ENCODE measurements at regions not wholly inside any gene's neighbourhood (a gene's known extent, or its start where the extent isn't known, plus 50 kb on each side); places are given as distances from the start of the nearest gene placed in this dataset.

DNA sequence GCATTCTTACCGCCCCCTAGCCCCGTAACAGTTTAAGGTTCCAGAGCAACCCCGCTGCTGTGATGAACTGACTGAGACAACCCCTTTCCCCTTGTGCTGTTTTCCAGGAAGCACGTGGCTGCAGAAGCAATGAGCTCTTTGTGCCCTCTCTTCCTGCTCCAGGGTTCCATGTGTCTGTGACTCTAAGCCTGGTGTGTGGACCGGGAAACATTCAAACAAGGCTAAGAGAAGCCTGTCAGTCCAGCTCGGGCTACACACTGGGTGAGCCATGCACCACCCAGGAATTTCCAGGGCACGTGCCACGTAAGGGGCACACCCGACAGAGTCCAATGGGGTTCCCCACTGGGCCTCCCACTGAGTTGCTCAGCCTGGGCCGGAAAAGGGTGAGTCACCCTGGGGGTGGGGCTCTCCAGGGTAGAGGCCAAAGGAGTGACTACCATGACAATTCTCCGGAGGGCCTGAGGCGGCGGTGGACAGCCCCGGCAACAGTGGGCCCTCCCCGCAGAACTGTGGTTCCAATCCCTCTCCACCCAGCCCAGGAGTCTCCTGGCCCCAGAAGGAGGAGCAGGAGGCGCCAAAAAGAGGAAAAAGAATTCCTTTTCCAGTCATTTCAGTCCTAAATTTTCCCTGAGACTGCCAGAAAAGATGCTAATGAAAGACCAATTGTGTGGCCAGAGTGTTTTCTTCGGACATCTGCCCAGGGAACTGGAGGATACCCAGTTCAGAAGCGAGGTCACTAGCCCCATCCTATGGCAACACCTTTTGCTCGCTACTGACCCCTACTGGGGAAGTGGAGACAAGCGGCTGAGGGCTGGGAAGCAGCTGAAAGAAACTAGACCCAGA is 157.8 kb upstream of the SLC1A4 start (continued):
- TF ChIP-seq STAT6 (CRISPR knock-in tag; IDR thresholded peaks at IDR 0.05; ENCODE audit: borderline replicate concordance), result 0 out of 2 replicates have a peak, but pooled peaks have one; percentile 76
- TF ChIP-seq, protein P1, sequence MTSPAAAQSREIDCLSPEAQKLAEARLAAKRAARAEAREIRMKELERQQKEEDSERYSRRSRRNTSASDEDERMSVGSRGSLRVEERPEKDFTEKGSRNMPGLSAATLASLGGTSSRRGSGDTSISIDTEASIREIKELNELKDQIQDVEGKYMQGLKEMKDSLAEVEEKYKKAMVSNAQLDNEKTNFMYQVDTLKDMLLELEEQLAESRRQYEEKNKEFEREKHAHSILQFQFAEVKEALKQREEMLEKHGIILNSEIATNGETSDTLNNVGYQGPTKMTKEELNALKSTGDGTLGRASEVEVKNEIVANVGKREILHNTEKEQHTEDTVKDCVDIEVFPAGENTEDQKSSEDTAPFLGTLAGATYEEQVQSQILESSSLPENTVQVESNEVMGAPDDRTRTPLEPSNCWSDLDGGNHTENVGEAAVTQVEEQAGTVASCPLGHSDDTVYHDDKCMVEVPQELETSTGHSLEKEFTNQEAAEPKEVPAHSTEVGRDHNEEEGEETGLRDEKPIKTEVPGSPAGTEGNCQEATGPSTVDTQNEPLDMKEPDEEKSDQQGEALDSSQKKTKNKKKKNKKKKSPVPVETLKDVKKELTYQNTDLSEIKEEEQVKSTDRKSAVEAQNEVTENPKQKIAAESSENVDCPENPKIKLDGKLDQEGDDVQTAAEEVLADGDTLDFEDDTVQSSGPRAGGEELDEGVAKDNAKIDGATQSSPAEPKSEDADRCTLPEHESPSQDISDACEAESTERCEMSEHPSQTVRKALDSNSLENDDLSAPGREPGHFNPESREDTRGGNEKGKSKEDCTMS (CRISPR knock-in tag; conservative IDR thresholded peaks at IDR 0.05), result no peak
- TF ChIP-seq ZNF30 (CRISPR knock-in tag; IDR thresholded peaks at IDR 0.05), result peak; percentile 93
- TF ChIP-seq SYNCRIP (IDR thresholded peaks at IDR 0.05; ENCODE audit: insufficient read depth, low read depth, low read length), result no peak
- 0 out of 2 replicates have a peak, but pooled peaks have one; percentile 29 for TF ChIP-seq SNAI1 (CRISPR knock-in tag; IDR thresholded peaks at IDR 0.05; ENCODE audit: borderline replicate concordance)
- no peak; the same call in none of the 2 replicates for TF ChIP-seq HDAC2 (CRISPR knock-in tag; IDR thresholded peaks at IDR 0.05)
- no peak for TF ChIP-seq ZNF468 (CRISPR knock-in tag; IDR thresholded peaks at IDR 0.05)
- peak; percentile 78; the same call in 1 of the 2 replicates for TF ChIP-seq SALL2 (CRISPR knock-in tag; IDR thresholded peaks at IDR 0.05)
- TF ChIP-seq SP140L (CRISPR knock-in tag; IDR thresholded peaks at IDR 0.05; ENCODE audit: borderline replicate concordance), result 0 out of 2 replicates have a peak, but pooled peaks have one; percentile 62
- TF ChIP-seq TFAP4 (IDR thresholded peaks at IDR 0.05; ENCODE audit: borderline replicate concordance, low read depth), result peak; percentile 23; the same call in 1 of the 2 replicates
- no peak for TF ChIP-seq ZNF282 (IDR thresholded peaks at IDR 0.05; ENCODE audit: partially characterized antibody)
- no peak; the same call in 1 of the 2 replicates for TF ChIP-seq RELA (CRISPR knock-in tag; IDR thresholded peaks at IDR 0.05)
- TF ChIP-seq ZNF124 (CRISPR knock-in tag; IDR thresholded peaks at IDR 0.05), result 0 out of 2 replicates have a peak, but pooled peaks have one; percentile 29
- TF ChIP-seq ZNF891 (CRISPR knock-in tag; IDR thresholded peaks at IDR 0.05), result peak; percentile 89; the same call in 1 of the 2 replicates
- TF ChIP-seq DMAP1 (CRISPR knock-in tag; IDR thresholded peaks at IDR 0.05), result peak; percentile 89
- TF ChIP-seq SP4 (CRISPR knock-in tag; IDR thresholded peaks at IDR 0.05), result no peak
- no peak; the same call in 1 of the 2 replicates for TF ChIP-seq NR2F6 (IDR thresholded peaks at IDR 0.05)
- peak; percentile 48 for TF ChIP-seq NR2F6 (CRISPR knock-in tag; IDR thresholded peaks at IDR 0.05)
- no peak for TF ChIP-seq FOXA1 (IDR thresholded peaks at IDR 0.05)
- TF ChIP-seq FOXA1 (CRISPR knock-in tag; IDR thresholded peaks at IDR 0.05), result no peak
- no peak for TF ChIP-seq ZNF296 (CRISPR knock-in tag; conservative IDR thresholded peaks at IDR 0.05)
- TF ChIP-seq THYN1 (CRISPR knock-in tag; IDR thresholded peaks at IDR 0.05; ENCODE audit: borderline replicate concordance, low read depth), result no peak
- TF ChIP-seq ZNF503 (CRISPR knock-in tag; IDR thresholded peaks at IDR 0.05), result peak; percentile 91
- TF ChIP-seq ZNF550 (CRISPR knock-in tag; IDR thresholded peaks at IDR 0.05; ENCODE audit: borderline replicate concordance), result no peak

Data from HepG2 (cell line).